ENCODE measurements at regions not wholly inside any gene's neighbourhood (a gene's known extent, or its start where the extent isn't known, plus 50 kb on each side); places are given as distances from the start of the nearest gene placed in this dataset.
"Not testable (repeated sequence)": the region's sequence is repeated elsewhere in the genome, so short reads cannot be mapped to it uniquely, and the experiment has no call there.

DNA sequence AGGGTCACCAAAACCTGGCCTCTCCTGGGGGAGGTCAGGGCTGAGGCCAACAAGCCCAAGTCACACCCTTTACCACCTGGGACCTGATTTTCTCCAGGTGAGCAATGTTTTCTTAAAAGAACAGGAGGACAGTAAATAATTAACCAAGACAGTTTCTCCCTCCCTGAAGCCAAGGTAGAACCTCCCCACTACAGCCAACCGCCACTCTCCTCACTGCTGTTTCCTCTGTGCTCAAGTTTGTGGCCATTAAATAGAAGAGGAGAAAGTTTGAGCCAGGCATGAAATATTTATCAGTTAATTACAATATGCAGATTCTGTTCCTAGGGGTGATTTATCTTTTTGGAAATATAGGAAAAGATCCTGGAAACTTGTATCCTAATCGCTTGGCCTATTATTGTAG is 150.6 kb upstream of the ANKRD20A1 start:
- POLR2A ChIA-PET; H3K4me3 Mint-ChIP-seq; DNase-seq; H3K4me1 Mint-ChIP-seq (ENCODE audit: low read depth); H3K36me3 Mint-ChIP-seq (ENCODE audit: low read depth); H3K27me3 Mint-ChIP-seq (ENCODE audit: low read depth); ATAC-seq; H3K9me3 Mint-ChIP-seq (ENCODE audit: insufficient read depth); CTCF ChIA-PET; H3K27ac Mint-ChIP-seq: not testable (repeated sequence)

DNA sequence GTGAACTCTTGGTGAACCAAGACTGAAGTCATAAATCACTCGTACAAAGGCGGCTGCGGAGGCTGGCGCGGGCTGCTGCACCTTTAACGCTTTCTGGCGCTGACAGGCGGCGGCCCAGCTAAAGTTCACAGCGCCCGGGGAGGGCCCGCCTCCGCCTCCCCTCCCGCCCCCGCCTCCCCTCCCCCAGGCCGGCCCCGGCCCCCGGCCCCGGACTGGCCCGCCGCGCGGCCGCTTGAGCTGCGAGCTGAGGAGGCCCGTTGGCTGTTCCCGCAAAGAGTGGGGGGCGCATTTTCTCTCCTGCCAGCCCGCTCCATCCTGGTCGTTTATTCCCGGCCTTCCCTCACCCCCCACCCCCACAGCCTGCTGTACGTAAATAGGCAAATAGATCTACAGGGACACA is 147.3 kb upstream of the ANKRD20A1 start:
- H3K36me3 Mint-ChIP-seq (ENCODE audit: low read depth); CTCF ChIA-PET; H3K27me3 Mint-ChIP-seq (ENCODE audit: low read depth); POLR2A ChIA-PET; H3K9me3 Mint-ChIP-seq (ENCODE audit: insufficient read depth); ATAC-seq; H3K4me1 Mint-ChIP-seq (ENCODE audit: low read depth); H3K4me3 Mint-ChIP-seq; H3K27ac Mint-ChIP-seq; DNase-seq: not testable (repeated sequence)

DNA sequence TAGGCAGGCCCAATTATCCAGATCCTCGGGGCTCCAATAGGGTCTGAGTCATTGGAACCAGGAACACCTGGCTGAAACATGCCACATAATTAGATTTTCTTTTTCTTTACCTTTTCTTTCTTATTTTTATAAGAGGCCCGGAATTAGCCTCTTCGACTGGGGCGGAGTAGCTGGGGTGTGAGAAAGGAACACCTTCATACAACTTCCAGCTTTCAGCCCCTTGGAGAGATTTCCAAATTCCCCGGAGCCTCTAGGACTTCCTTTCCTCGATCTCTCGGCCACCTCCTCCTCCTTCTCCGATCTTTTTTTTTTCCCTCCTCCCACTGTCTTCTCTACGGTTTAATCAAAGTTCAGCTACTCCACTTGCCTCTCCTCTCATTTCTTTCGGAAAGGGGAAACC is 146.8 kb upstream of the ANKRD20A1 start:
- CTCF ChIA-PET; H3K4me3 Mint-ChIP-seq; DNase-seq; POLR2A ChIA-PET; H3K9me3 Mint-ChIP-seq (ENCODE audit: insufficient read depth); ATAC-seq; H3K27ac Mint-ChIP-seq; H3K36me3 Mint-ChIP-seq (ENCODE audit: low read depth); H3K4me1 Mint-ChIP-seq (ENCODE audit: low read depth); H3K27me3 Mint-ChIP-seq (ENCODE audit: low read depth): not testable (repeated sequence)

DNA sequence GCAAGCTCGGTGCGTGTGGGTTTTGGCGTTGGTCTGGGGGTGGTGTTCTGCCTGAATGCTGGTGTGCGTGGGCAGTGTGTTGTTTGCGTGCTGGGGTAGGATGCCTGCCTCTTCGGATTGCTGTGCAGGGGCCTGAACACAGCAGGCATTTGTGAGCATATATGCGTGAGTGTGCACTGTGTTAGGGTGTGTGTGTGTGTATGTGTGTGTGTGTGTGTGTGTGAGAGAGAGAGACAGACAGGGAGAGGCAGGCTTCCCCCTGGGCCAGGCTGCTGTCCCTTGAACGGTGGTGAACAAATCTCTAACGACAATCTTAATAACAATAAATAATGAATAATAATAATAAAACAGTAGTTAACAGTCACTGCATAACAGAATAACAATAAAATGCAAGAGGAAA is 145.8 kb upstream of the ANKRD20A1 start:
- peak overlapping the region; percentile 79 for H3K27ac Mint-ChIP-seq

DNA sequence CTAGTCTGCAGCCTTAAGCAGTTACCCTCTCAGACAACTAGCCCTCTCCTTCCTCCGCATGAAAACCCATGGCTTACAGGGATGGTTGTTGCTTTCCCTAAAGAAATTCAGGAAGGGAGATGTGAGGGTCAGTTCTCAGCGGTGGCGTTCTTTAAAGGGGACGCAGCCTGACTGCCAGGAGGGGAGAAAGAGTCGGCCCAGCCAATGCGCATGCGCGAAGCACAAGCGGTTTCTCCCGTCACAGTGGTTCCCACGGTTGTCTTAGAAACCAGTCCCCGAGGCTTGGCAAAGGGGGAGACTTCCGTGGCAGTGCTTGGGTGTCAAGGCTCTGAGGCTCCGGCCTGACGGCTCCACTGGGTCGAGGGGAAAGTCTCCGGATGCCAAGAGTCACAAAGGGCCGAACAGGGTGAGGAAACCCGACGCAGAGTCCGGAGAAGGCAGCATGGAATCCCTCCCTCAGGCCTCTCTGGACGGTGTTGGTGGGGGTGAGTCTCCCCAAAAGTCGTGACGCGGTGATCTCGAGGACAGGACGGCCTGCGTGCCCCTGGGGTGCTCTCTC is 140.8 kb upstream of the ANKRD20A1 start:
- H3K4me1 Mint-ChIP-seq (ENCODE audit: low read depth); POLR2A ChIA-PET; H3K4me3 Mint-ChIP-seq; H3K9me3 Mint-ChIP-seq (ENCODE audit: insufficient read depth); ATAC-seq; H3K27me3 Mint-ChIP-seq (ENCODE audit: low read depth); CTCF ChIA-PET; H3K36me3 Mint-ChIP-seq (ENCODE audit: low read depth); H3K27ac Mint-ChIP-seq: not testable (repeated sequence)
- peak; percentile 71 for DNase-seq

More for the DNA sequence above, 145.8 kb upstream of the ANKRD20A1 start:
- POLR2A ChIA-PET; ATAC-seq; H3K36me3 Mint-ChIP-seq (ENCODE audit: low read depth); H3K27me3 Mint-ChIP-seq (ENCODE audit: low read depth); CTCF ChIA-PET; H3K4me1 Mint-ChIP-seq (ENCODE audit: low read depth); H3K9me3 Mint-ChIP-seq (ENCODE audit: insufficient read depth): not testable (repeated sequence)
- peak; percentile 25 for DNase-seq
- H3K4me3 Mint-ChIP-seq = peak overlapping the region; percentile 53

DNA sequence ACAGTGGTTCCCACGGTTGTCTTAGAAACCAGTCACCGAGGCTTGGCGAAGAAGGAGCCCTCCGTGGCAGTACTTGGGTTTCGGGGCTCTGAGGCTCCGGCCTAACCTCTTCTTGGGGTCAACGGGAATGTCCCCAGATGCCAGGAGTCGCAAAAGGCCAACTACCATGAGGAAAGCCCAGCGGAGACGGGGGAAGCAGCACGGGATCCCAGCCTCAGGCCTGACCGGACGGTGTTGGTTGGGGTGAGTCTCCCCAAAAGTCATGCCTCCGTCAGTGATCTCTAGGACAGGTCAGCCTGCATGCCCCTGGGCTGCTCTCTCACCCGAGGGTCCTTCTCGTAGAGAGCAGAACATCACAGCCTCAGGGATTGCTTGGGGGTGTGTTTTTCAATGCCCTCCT is 138.2 kb upstream of the ANKRD20A1 start:
- H3K9me3 Mint-ChIP-seq (ENCODE audit: insufficient read depth); H3K27ac Mint-ChIP-seq; H3K4me1 Mint-ChIP-seq (ENCODE audit: low read depth); POLR2A ChIA-PET; ATAC-seq; H3K27me3 Mint-ChIP-seq (ENCODE audit: low read depth); CTCF ChIA-PET; H3K36me3 Mint-ChIP-seq (ENCODE audit: low read depth); H3K4me3 Mint-ChIP-seq: not testable (repeated sequence)
- DNase-seq = peak; percentile 15

DNA sequence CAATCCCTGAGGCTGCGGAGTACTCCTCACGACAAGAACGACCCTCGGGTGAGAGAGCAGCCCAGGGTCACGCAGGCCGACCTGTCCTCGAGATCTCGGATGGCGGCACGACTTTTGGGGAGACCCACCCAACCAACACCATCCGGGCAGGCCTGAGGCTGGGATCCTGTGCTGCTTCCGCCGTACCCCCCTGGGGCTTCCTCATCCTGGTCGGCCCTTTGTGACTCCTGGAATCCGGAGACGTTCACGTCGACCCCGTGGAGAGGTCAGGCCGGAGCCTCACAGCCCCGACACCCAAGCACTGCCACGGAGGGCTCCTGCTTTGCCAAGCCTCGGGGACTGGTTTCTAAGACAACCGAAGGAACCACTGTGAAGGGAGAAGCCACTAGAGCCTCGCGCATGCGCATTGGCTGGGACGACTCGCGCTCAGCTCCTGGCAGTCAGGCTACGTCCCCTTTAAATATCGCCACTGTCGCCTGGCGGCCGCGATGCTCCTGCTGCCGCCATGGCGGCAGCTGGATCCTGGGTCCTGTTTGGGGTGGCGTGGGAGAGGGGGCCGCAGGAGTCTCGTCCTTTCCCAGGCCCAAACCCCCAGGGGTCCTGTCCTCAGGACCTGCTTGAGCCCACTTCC is 136.2 kb upstream of the ANKRD20A1 start:
- CTCF ChIA-PET; H3K9me3 Mint-ChIP-seq (ENCODE audit: insufficient read depth); H3K27ac Mint-ChIP-seq; H3K4me3 Mint-ChIP-seq; H3K4me1 Mint-ChIP-seq (ENCODE audit: low read depth); DNase-seq; POLR2A ChIA-PET; H3K27me3 Mint-ChIP-seq (ENCODE audit: low read depth); H3K36me3 Mint-ChIP-seq (ENCODE audit: low read depth): not testable (repeated sequence)
- ATAC-seq = peak; percentile 81

DNA sequence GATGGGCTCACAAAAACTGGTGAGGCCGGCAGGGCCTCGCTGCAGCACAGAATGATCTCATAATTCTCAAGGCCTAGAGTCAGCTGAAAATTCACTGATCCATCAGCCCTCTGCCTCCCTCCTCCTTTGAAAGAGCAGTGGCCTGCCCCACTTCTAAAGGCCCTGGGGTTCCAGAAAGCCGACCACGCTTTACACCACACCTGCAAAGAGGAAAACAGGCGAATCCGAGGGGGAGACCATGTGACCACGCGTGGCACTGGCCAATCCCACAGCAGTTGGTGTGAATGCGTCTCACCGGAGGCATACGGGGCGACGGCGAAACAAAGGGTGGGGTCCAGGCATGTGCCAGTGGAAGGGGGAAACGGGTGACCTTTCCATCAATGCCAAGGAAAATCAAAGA is 135.5 kb upstream of the ANKRD20A1 start:
- H3K4me1 Mint-ChIP-seq (ENCODE audit: low read depth); H3K27me3 Mint-ChIP-seq (ENCODE audit: low read depth); CTCF ChIA-PET; H3K9me3 Mint-ChIP-seq (ENCODE audit: insufficient read depth); POLR2A ChIA-PET; H3K36me3 Mint-ChIP-seq (ENCODE audit: low read depth): not testable (repeated sequence)
- Mint-ChIP-seq H3K4me3 (peak overlapping the region; percentile 80), H3K27ac (peak overlapping the region; percentile 57)
- ATAC-seq = peak; percentile 36
- DNase-seq = peak; percentile 35

DNA sequence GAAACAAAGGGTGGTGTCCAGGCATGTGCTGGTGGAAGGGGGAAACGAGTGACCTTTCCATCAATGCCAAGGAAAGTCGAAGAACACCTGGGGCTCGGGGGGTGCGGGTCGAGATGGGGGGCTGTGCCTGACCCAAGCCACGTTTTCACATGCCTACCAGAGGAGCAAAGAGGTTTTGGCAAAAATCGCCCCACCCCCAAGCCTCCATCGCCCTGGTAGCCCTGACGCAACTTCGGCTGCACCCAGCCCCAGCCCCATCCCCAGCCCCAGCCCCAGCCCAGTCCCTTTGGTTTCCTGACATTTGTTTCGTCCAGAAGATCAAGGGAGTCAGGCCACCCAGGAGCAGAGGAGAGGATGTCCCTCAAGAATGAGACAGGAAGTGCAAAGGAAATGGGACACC is 133.8 kb upstream of the ANKRD20A1 start:
- H3K4me3 Mint-ChIP-seq; CTCF ChIA-PET; H3K27ac Mint-ChIP-seq; H3K36me3 Mint-ChIP-seq (ENCODE audit: low read depth); H3K27me3 Mint-ChIP-seq (ENCODE audit: low read depth); ATAC-seq; H3K4me1 Mint-ChIP-seq (ENCODE audit: low read depth); H3K9me3 Mint-ChIP-seq (ENCODE audit: insufficient read depth); POLR2A ChIA-PET: not testable (repeated sequence)
- DNase-seq = peak; percentile 58

DNA sequence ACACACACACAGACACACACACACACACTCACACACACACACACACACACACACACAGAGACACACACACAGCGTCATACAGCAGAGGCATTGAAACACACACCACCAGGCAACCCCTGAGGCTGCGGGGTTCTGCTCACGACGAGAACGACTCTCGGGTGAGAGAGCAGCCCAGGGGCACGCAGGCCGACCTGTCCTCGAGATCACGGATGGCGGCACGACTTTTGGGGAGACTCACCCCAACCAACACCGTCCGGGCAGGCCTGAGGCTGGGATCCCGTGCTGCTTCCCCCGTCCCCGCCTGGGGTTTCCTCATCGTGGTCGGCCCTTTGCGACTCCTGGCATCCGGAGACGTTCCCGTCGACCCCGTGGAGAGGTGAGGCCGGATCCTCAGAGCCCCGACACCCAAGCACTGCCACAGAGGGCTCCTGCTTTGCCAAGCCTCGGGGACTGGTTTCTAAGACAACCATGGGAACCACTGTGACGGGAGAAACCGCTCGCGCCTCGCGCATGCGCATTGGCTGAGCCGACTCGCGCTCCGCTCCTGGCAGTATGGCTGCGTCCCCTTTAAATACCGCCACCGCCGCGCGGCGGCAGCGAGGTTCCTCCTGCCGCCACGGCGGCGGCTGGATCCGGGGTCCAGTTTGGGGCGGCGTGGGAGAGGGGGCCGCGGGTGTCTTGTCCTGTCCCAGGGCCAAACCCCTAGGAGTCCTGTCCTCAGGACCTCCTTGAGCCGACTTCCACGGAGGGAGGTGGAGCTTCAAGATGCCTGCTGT is 132.3 kb upstream of the ANKRD20A1 start:
- H3K36me3 Mint-ChIP-seq (ENCODE audit: low read depth); CTCF ChIA-PET; H3K9me3 Mint-ChIP-seq (ENCODE audit: insufficient read depth); POLR2A ChIA-PET; H3K27me3 Mint-ChIP-seq (ENCODE audit: low read depth); H3K4me1 Mint-ChIP-seq (ENCODE audit: low read depth): not testable (repeated sequence)
- DNase-seq (peak; percentile 57), ATAC-seq (peak; percentile 68)
- Mint-ChIP-seq H3K4me3 (peak overlapping the region; percentile 45), H3K27ac (peak overlapping the region; percentile 70)

DNA sequence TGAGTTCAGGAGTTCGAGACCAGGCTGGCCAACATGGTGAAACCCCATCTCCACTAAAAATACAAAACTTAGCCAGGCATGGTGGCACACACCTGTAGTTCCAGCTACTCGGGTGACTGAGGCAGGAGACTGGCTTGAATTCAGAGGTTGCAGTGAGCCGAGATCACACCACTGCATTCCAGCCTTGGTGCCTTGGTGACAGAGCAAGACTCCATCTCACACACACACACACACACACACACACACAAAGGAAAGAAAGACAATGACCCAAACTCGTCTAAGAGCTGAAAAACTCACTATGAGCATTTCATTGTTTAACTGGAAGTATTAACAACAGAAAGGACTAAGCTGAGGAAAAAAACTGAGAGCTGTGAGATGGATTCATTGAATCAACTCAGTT is 95.6 kb upstream of the ANKRD20A1 start:
- ATAC-seq; H3K9me3 Mint-ChIP-seq (ENCODE audit: insufficient read depth); CTCF ChIA-PET; H3K4me3 Mint-ChIP-seq; DNase-seq; H3K27ac Mint-ChIP-seq; H3K36me3 Mint-ChIP-seq (ENCODE audit: low read depth); H3K4me1 Mint-ChIP-seq (ENCODE audit: low read depth); POLR2A ChIA-PET; H3K27me3 Mint-ChIP-seq (ENCODE audit: low read depth): not testable (repeated sequence)

DNA sequence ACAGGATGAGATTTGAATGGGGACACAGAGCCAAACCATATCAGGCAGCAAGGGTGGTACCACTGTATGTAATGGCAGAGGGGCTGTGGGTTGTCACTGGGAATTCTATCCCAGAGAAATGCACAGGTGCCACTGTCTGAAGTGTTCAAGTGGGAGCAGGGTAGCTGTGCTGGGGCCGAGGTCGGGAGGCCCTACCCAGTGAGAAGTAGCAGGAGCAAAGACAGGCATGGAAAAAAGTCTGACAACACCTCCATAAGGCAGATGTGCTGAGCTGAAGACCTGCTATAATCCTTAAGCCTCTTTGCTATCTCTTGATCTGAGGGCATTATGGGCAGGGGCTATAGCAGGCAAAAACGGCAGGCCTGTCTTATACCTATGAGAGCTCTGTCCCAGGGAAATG is 86.9 kb upstream of the ANKRD20A1 start:
- CTCF ChIA-PET; H3K27me3 Mint-ChIP-seq (ENCODE audit: low read depth): not testable (repeated sequence)

DNA sequence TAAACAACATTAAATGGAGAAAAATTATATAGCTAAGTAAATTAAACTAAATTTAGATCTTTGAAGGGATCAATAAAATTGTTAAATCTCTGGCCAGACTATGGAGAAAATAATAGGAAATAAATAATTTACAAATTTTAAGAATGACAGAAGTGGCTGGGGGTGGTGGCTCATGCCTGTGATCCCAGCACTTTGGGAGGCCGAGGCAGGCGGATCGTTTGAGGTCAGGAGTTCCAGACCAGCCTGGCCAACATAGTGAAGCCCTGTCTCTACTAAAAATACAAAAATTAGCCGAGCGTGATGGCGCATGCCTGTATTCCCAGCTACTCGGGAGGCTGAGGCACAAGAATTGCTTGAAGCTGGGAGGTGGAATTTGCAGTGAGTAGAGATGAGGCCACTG is 58.6 kb upstream of the ANKRD20A1 start:
- H3K4me3 Mint-ChIP-seq; H3K27me3 Mint-ChIP-seq (ENCODE audit: low read depth); DNase-seq; H3K27ac Mint-ChIP-seq; H3K36me3 Mint-ChIP-seq (ENCODE audit: low read depth); H3K4me1 Mint-ChIP-seq (ENCODE audit: low read depth); CTCF ChIA-PET; ATAC-seq; H3K9me3 Mint-ChIP-seq (ENCODE audit: insufficient read depth); POLR2A ChIA-PET: not testable (repeated sequence)

More for the DNA sequence above, 86.9 kb upstream of the ANKRD20A1 start:
- H3K36me3 Mint-ChIP-seq (ENCODE audit: low read depth); H3K27ac Mint-ChIP-seq; ATAC-seq; H3K9me3 Mint-ChIP-seq (ENCODE audit: insufficient read depth); POLR2A ChIA-PET; DNase-seq; H3K4me3 Mint-ChIP-seq; H3K4me1 Mint-ChIP-seq (ENCODE audit: low read depth): not testable (repeated sequence)
